ENCODE measurements at regions not wholly inside any gene's neighbourhood (a gene's known extent, or its start where the extent isn't known, plus 50 kb on each side); places are given as distances from the start of the nearest gene placed in this dataset.

- no peak overlapping the region for H3K27ac Mint-ChIP-seq
- Histone ChIP-seq H3K36me3 (ENCODE audit: control insufficient read depth, insufficient read depth, low read length) (no peaks in the 10 kb centered on the region), H3K4me3 (ENCODE audit: low read length) (no peak overlapping the region), H3K9me3 (ENCODE audit: control insufficient read depth, insufficient read depth, low read length) (no peaks in the 10 kb centered on the region), H3K27ac (ENCODE audit: low read length) (no peak overlapping the region), H3K4me1 (ENCODE audit: control insufficient read depth, insufficient read depth, low read length) (no peaks in the 10 kb centered on the region), H3K27me3 (ENCODE audit: control insufficient read depth, insufficient read depth, low read length) (no peaks in the 10 kb centered on the region)
- intact Hi-C loops (cut with micrococcal nuclease), result no loop called here
- no peak for ATAC-seq
- H3K9me3 Mint-ChIP-seq, result peaks cover 8 to 9% of the 10 kb centered on the region in 2 donors
- no peaks in the 10 kb centered on the region for H3K27me3 Mint-ChIP-seq (ENCODE audit: low read depth in 2 of 2)
- 89% methylated on average over 1 of the region's 2 CpGs for WGBS (ENCODE audit: insufficient coverage)
- TF ChIP-seq, protein P1, sequence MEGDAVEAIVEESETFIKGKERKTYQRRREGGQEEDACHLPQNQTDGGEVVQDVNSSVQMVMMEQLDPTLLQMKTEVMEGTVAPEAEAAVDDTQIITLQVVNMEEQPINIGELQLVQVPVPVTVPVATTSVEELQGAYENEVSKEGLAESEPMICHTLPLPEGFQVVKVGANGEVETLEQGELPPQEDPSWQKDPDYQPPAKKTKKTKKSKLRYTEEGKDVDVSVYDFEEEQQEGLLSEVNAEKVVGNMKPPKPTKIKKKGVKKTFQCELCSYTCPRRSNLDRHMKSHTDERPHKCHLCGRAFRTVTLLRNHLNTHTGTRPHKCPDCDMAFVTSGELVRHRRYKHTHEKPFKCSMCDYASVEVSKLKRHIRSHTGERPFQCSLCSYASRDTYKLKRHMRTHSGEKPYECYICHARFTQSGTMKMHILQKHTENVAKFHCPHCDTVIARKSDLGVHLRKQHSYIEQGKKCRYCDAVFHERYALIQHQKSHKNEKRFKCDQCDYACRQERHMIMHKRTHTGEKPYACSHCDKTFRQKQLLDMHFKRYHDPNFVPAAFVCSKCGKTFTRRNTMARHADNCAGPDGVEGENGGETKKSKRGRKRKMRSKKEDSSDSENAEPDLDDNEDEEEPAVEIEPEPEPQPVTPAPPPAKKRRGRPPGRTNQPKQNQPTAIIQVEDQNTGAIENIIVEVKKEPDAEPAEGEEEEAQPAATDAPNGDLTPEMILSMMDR (IDR thresholded peaks at IDR 0.05), result no peak
- H3K4me1 Mint-ChIP-seq, result no peaks in the 10 kb centered on the region
- DNase-seq, result no peak
- no peaks in the 10 kb centered on the region for H3K36me3 Mint-ChIP-seq
- H3K4me3 Mint-ChIP-seq, result no peak overlapping the region
Observed at GRCh38 chr9:11713077-11713476, 980.1 kb upstream of the TYRP1 start.

- H3K9me3 ChIP-seq (ENCODE audit: control insufficient read depth, insufficient read depth, low read length), result no peaks in the 10 kb centered on the region
- 73% methylated on average over 2 of the region's 3 CpGs for WGBS (ENCODE audit: insufficient coverage)
- H3K36me3 Mint-ChIP-seq, result peaks cover 7% of the 10 kb centered on the region
- H3K4me3 Mint-ChIP-seq, result no peak overlapping the region
- no peak overlapping the region for H3K27ac Mint-ChIP-seq
- TF ChIP-seq, protein P1 (IDR thresholded peaks at IDR 0.05), result no peak
- ATAC-seq (no peak), DNase-seq (no peak)
- no peak overlapping the region for H3K4me3 ChIP-seq (ENCODE audit: low read length)
- H3K27me3 ChIP-seq (ENCODE audit: control insufficient read depth, insufficient read depth, low read length), result no peaks in the 10 kb centered on the region
- intact Hi-C loops (cut with micrococcal nuclease), result no loop called here
- H3K36me3 ChIP-seq (ENCODE audit: control insufficient read depth, insufficient read depth, low read length), result no peaks in the 10 kb centered on the region
- H3K4me1 ChIP-seq (ENCODE audit: control insufficient read depth, insufficient read depth, low read length), result no peaks in the 10 kb centered on the region
- H3K4me1 Mint-ChIP-seq, result no peaks in the 10 kb centered on the region
- peaks cover 12 to 25% of the 10 kb centered on the region in 2 donors for H3K9me3 Mint-ChIP-seq
- H3K27ac ChIP-seq (ENCODE audit: low read length), result no peak overlapping the region
- no peaks in the 10 kb centered on the region for H3K27me3 Mint-ChIP-seq (ENCODE audit: low read depth in 2 of 2)
Observed at GRCh38 chr9:11722957-11723356, 970.2 kb upstream of the TYRP1 start.

GRCh38 chr9:11726659-11727058 is 966.5 kb upstream of the TYRP1 start:
- H3K36me3 Mint-ChIP-seq, result peaks cover 7% of the 10 kb centered on the region
- H3K4me3 Mint-ChIP-seq, result no peak overlapping the region
- ATAC-seq (no peak), DNase-seq (no peak)
- H3K27ac ChIP-seq (ENCODE audit: low read length), result no peak overlapping the region
- no peak overlapping the region for H3K27ac Mint-ChIP-seq
- no peaks in the 10 kb centered on the region for H3K27me3 ChIP-seq (ENCODE audit: control insufficient read depth, insufficient read depth, low read length)
- no peaks in the 10 kb centered on the region for H3K4me1 Mint-ChIP-seq
- no peaks in the 10 kb centered on the region for H3K9me3 ChIP-seq (ENCODE audit: control insufficient read depth, insufficient read depth, low read length)
- whole genome bisulfite sequencing (ENCODE audit: insufficient coverage), result 24% methylated on average over 1 of the region's 1 CpG
- no peak overlapping the region for H3K4me3 ChIP-seq (ENCODE audit: low read length)
- TF ChIP-seq, protein P1 (IDR thresholded peaks at IDR 0.05), result no peak
- intact Hi-C loops (cut with micrococcal nuclease), result no loop called here
- no peaks in the 10 kb centered on the region for H3K27me3 Mint-ChIP-seq (ENCODE audit: low read depth in 2 of 2)
- no peaks in the 10 kb centered on the region for H3K4me1 ChIP-seq (ENCODE audit: control insufficient read depth, insufficient read depth, low read length)
- H3K9me3 Mint-ChIP-seq, result peaks cover 12 to 30% of the 10 kb centered on the region in 2 donors
- no peaks in the 10 kb centered on the region for H3K36me3 ChIP-seq (ENCODE audit: control insufficient read depth, insufficient read depth, low read length)

DNA sequence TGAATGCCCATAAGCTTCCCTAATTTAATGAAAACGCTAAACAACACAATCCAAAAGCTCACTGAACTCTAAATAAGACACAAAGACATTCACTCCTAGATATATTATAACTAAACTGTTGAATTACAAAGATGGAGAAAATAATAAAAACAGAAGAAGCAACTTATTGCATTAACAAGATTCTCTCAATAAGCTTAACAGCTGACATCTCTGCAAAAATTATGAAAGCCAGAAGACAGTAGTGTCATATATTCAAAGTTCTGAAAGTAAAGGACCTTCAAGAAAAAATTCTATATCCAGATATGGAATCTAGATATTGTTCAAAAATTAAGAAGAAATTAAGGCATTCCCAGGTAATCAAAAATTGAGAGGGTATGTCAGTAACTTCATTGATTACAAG is 957.8 kb upstream of the TYRP1 start:
- H3K9me3 Mint-ChIP-seq, result peaks cover 11 to 18% of the 10 kb centered on the region in 2 donors
- intact Hi-C loops (cut with micrococcal nuclease), result no loop called here
- no peaks in the 10 kb centered on the region for H3K9me3 ChIP-seq (ENCODE audit: control insufficient read depth, insufficient read depth, low read length)
- no CpG with 5 or more reads among the region's 1 CpG for WGBS (ENCODE audit: insufficient coverage)
- no peaks in the 10 kb centered on the region for H3K27me3 ChIP-seq (ENCODE audit: control insufficient read depth, insufficient read depth, low read length)
- no peaks in the 10 kb centered on the region for H3K4me1 ChIP-seq (ENCODE audit: control insufficient read depth, insufficient read depth, low read length)
- ATAC-seq (no peak), DNase-seq (no peak)
- peaks cover 3% of the 10 kb centered on the region for H3K36me3 Mint-ChIP-seq
- H3K27ac Mint-ChIP-seq, result no peak overlapping the region
- H3K27me3 Mint-ChIP-seq (ENCODE audit: low read depth in 2 of 2), result no peaks in the 10 kb centered on the region
- H3K4me3 Mint-ChIP-seq, result no peak overlapping the region
- H3K4me1 Mint-ChIP-seq, result no peaks in the 10 kb centered on the region
- TF ChIP-seq, protein P1 (IDR thresholded peaks at IDR 0.05), result no peak
- no peak overlapping the region for H3K27ac ChIP-seq (ENCODE audit: low read length)
- H3K4me3 ChIP-seq (ENCODE audit: low read length), result no peak overlapping the region
- no peaks in the 10 kb centered on the region for H3K36me3 ChIP-seq (ENCODE audit: control insufficient read depth, insufficient read depth, low read length)
